OCI-LY1 (cell line): ENCODE measurements at regions not wholly inside any gene's neighbourhood (a gene's known extent, or its start where the extent isn't known, plus 50 kb on each side); places are given as distances from the start of the nearest gene placed in this dataset.

Experiments used
- CTCF ChIP-seq: fragments of 200-600 bp; sonication (generic), shearing (Covaris generic); IDR thresholded peaks from 2 replicates; pipeline ENCODE4 v1.5.1; 2017; ENCODE audit warnings: mild to moderate bottlenecking, antibody characterized with exemption, low read length, moderate library complexity, mixed read lengths
- EZH2 ChIP-seq: fragments of 200-600 bp; sonication (generic), shearing (Covaris generic); IDR thresholded peaks from 2 replicates; pipeline ENCODE4 v1.8.0; 2017; ENCODE audit warnings: borderline replicate concordance, mixed run types, mild to moderate bottlenecking, antibody characterized with exemption, low read length, moderate library complexity, mixed read lengths

GRCh38 chr1:229062135-229062534 lies 208.8 kb upstream of the RAB4A start:
- no peak for TF ChIP-seq CTCF
- TF ChIP-seq EZH2, result no peak
